GM19452 (cell line): ENCODE measurements at regions not wholly inside any gene's neighbourhood (a gene's known extent, or its start where the extent isn't known, plus 50 kb on each side); places are given as distances from the start of the nearest gene placed in this dataset.

ENCODE experiments used
- ATAC-seq: cut with Tn5 transposase; IDR thresholded peaks from one replicate; pipeline ENCODE4 v1.9.1; 2021; ENCODE audit not compliant: unreplicated experiment

GRCh38 chr1:81125672-81126071, 675.1 kb upstream of the ADGRL2 start:
- no peak for ATAC-seq

GRCh38 chr1:81121306-81121705, 679.4 kb upstream of the ADGRL2 start:
- no peak for ATAC-seq

GRCh38 chr1:81119319-81119718, 681.4 kb upstream of the ADGRL2 start:
- no peak for ATAC-seq

GRCh38 chr1:81118550-81118949, 682.2 kb upstream of the ADGRL2 start:
- no peak for ATAC-seq

GRCh38 chr1:81115422-81115821, 685.3 kb upstream of the ADGRL2 start:
- no peak for ATAC-seq

GRCh38 chr1:81114191-81114590, 686.5 kb upstream of the ADGRL2 start:
- no peak for ATAC-seq

- ATAC-seq = no peak
These were observed 687.0 kb upstream of the ADGRL2 start for GRCh38 chr1:81113688-81114087.

- no peak for ATAC-seq
These were observed 688.9 kb upstream of the ADGRL2 start for GRCh38 chr1:81111818-81112217.

- ATAC-seq = no peak
These were observed 691.7 kb upstream of the ADGRL2 start for GRCh38 chr1:81109038-81109437.

- no peak for ATAC-seq
These were observed 702.9 kb upstream of the ADGRL2 start for GRCh38 chr1:81097860-81098259.

GRCh38 chr1:81073580-81073979, 727.2 kb upstream of the ADGRL2 start:
- no peak for ATAC-seq

GRCh38 chr1:81071969-81072753, 728.6 kb upstream of the ADGRL2 start:
- ATAC-seq = no peak

- ATAC-seq = no peak
These were observed 729.5 kb upstream of the ADGRL2 start for GRCh38 chr1:81071072-81071858.

GRCh38 chr1:81069856-81070255, 730.9 kb upstream of the ADGRL2 start:
- no peak for ATAC-seq

- ATAC-seq = no peak
These were observed 732.0 kb upstream of the ADGRL2 start for GRCh38 chr1:81068726-81069125.

GRCh38 chr1:81053826-81054225, 746.9 kb upstream of the ADGRL2 start:
- ATAC-seq = no peak

- no peak for ATAC-seq
These were observed 748.6 kb upstream of the ADGRL2 start for GRCh38 chr1:81052162-81052561.

GRCh38 chr1:81050390-81050789, 750.3 kb upstream of the ADGRL2 start:
- ATAC-seq = no peak

GRCh38 chr1:81044708-81045107, 756.0 kb upstream of the ADGRL2 start:
- ATAC-seq = no peak

- ATAC-seq = no peak
These were observed 758.5 kb upstream of the ADGRL2 start for GRCh38 chr1:81042225-81042624.

- ATAC-seq = no peak
These were observed 766.4 kb upstream of the ADGRL2 start for GRCh38 chr1:81034291-81034690.

- no peak for ATAC-seq
These were observed 767.7 kb upstream of the ADGRL2 start for GRCh38 chr1:81032973-81033425.
